HFF-Myc (cell line): ENCODE measurements at regions not wholly inside any gene's neighbourhood (a gene's known extent, or its start where the extent isn't known, plus 50 kb on each side); places are given as distances from the start of the nearest gene placed in this dataset.

Experiments used
- DNase-seq: peaks from one replicate; pipeline ENCODE4 v3.0.0-alpha.2; 2011; ENCODE audit warnings: low read depth; ENCODE audit errors: extremely low read depth
- H3K4me3 ChIP-seq: replicated peaks from 2 replicates; pipeline ENCODE4 v1.5.1; 2011; ENCODE audit warnings: low read depth, mild to moderate bottlenecking, control low read depth, low read length
- CTCF ChIP-seq: IDR thresholded peaks from 2 replicates; pipeline ENCODE4 v1.5.1; 2012; ENCODE audit warnings: mild to moderate bottlenecking, low read depth, low read length, control low read depth; ENCODE audit errors: missing control alignments

- TF ChIP-seq CTCF = no peak
- H3K4me3 ChIP-seq = no peak overlapping the region
- no peak for DNase-seq
Measured at GRCh38 chr6:6880745-6881437, 226.9 kb upstream of the RREB1 start.

- no peak overlapping the region for H3K4me3 ChIP-seq
- DNase-seq = no peak
- no peak for TF ChIP-seq CTCF
Measured at GRCh38 chr6:6881438-6882225, 226.1 kb upstream of the RREB1 start.

DNA sequence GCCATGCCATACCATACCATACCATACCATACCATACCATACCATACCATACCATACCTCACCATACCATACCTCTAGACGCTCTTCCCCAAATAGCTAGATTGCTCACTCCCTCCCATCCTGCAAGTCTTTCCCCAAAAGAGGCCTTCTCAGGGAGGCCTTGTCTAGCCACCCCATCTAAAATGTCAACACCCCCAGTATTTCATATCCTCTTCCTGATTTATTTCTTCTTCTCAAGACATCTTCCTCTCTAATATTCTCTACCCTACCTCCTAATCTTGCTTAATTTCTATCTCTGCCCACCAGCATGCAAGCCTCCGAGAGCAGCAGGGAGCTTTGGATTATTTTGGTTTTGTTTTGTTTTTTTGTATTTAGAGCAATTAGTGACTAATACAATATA is 225.2 kb upstream of the RREB1 start:
- DNase-seq = no peak
- TF ChIP-seq CTCF = no peak
- no peak overlapping the region for H3K4me3 ChIP-seq

- no peak for TF ChIP-seq CTCF
- H3K4me3 ChIP-seq = no peak overlapping the region
- no peak for DNase-seq
Measured at GRCh38 chr6:6883011-6883410, 224.8 kb upstream of the RREB1 start.

DNA sequence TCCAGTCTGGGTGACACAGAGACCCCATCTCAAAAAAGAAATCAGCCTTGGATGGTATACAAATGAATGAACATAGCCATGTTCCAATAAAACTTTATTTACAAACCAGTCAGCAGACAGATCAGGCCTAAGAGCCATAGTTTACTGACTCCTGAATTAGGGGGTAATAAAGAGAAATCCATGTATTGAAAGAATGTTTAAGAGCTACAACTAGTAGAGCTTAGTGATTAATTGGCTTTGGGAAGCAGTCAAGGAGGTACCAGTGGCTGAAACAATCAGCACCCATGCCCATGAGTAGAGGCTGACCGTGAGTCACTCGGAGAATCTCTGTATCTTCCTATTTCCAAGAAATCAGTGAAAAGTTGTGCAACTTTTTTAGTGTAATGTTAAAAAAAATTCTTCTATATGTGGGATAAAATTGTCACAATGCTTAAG is 223.6 kb upstream of the RREB1 start:
- no peak for TF ChIP-seq CTCF
- no peak overlapping the region for H3K4me3 ChIP-seq
- DNase-seq = no peak

DNA sequence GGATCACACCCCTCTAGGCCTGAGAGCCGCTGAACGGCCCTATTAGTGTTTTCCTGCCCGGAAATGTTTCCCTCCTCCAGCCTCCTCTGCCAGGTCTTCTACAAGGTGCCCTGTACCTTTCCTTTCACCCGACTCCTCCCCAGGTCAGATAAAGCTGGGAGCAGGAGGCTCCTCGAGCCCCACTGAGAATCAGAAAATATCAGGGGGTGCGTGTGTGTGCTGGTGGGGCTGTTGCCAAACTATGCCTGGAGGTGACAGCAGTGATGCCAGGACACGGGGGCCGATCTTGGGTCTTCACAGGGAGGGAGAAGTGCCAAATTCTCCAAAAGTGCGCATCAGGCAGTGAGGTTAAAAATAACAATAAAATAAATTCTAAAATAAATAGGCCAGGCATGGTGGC is 222.8 kb upstream of the RREB1 start:
- no peak overlapping the region for H3K4me3 ChIP-seq
- DNase-seq = no peak
- no peak for TF ChIP-seq CTCF
